HFF-Myc (cell line): ENCODE measurements at regions not wholly inside any gene's neighbourhood (a gene's known extent, or its start where the extent isn't known, plus 50 kb on each side); places are given as distances from the start of the nearest gene placed in this dataset.

Experiments
- DNase-seq: peaks from one replicate; pipeline ENCODE4 v3.0.0-alpha.2; 2011; ENCODE audit warnings: low read depth; ENCODE audit errors: extremely low read depth
- H3K4me3 ChIP-seq: replicated peaks from 2 replicates; pipeline ENCODE4 v1.5.1; 2011; ENCODE audit warnings: low read depth, mild to moderate bottlenecking, control low read depth, low read length
- TF ChIP-seq, protein P1 (sequence below): IDR thresholded peaks from 2 replicates; pipeline ENCODE4 v1.5.1; 2012; ENCODE audit warnings: mild to moderate bottlenecking, low read depth, low read length, control low read depth; ENCODE audit errors: missing control alignments

GRCh38 chr12:68508576-68508975, 102.1 kb upstream of the RAP1B start:
- TF ChIP-seq, protein P1, sequence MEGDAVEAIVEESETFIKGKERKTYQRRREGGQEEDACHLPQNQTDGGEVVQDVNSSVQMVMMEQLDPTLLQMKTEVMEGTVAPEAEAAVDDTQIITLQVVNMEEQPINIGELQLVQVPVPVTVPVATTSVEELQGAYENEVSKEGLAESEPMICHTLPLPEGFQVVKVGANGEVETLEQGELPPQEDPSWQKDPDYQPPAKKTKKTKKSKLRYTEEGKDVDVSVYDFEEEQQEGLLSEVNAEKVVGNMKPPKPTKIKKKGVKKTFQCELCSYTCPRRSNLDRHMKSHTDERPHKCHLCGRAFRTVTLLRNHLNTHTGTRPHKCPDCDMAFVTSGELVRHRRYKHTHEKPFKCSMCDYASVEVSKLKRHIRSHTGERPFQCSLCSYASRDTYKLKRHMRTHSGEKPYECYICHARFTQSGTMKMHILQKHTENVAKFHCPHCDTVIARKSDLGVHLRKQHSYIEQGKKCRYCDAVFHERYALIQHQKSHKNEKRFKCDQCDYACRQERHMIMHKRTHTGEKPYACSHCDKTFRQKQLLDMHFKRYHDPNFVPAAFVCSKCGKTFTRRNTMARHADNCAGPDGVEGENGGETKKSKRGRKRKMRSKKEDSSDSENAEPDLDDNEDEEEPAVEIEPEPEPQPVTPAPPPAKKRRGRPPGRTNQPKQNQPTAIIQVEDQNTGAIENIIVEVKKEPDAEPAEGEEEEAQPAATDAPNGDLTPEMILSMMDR, result no peak
- H3K4me3 ChIP-seq, result no peak overlapping the region
- DNase-seq, result no peak

DNA sequence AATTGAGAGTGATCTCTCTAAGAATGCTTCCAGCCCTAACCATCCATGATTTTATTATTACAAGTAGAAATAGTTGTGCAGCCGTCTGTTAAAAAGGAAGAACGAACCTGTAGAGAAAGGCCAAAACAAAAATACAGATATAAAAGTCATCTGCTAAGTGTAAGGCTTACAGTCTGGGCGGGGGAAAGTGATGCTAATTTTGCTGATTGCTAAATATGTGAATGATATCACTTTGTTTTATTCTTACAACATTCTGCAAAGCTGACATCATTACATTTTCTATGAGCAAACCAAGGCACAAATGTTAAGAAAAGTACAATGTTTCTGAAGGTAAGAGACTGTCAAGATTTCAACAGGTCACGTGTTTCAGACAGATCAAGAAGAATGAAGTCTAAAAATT, 101.5 kb upstream of the RAP1B start:
- TF ChIP-seq, protein P1, result no peak
- DNase-seq, result no peak
- H3K4me3 ChIP-seq, result no peak overlapping the region

DNA sequence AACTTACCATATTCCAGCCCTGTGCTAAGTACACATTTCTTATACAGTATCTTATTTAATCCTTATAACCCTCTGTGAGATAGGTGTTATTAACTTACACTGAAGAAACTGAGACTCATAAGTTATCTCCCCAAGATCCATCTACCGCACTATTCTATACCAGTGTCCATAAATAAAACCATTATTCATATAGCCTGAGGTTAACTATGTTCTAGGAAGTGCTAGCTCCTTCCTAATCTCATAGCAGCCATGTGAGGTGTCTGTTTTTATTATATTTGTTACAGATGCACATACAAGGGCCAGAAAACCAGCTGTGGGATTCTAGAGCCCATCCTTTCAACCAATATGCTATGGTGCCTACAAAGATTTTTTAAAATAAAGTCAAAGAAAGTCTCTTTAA, 100.3 kb upstream of the RAP1B start:
- H3K4me3 ChIP-seq, result no peak overlapping the region
- no peak for DNase-seq
- TF ChIP-seq, protein P1, result no peak

DNA sequence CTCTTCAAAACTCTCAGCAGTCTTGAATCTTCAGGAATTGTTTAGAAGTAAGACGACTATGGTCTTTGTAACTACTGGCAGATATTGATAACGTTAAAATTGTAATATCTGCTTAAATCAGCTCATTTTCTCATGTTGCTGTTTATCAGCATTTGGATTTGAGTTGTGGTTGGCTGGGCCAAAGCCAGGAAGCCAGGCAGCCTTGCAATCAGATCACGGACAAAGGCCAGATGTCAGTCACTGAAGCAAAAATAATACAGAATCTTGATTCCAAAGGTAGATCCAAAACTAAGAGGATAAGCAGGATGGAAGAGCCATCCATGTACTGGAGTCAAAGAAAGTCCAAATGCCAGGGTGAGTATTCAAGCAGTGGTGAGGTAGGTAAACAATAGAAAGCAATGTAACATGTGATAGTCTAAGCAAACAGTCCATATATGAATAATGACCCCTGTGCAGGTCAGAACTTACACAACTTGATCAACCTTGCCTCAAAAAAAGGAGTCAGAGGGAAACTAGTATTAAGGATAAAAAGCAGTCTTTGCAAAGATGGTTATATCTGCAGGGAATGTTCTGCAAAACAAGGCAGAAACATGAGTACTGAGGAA, 95.8 kb upstream of the RAP1B start:
- no peak overlapping the region for H3K4me3 ChIP-seq
- no peak for DNase-seq
- TF ChIP-seq, protein P1, result no peak

DNA sequence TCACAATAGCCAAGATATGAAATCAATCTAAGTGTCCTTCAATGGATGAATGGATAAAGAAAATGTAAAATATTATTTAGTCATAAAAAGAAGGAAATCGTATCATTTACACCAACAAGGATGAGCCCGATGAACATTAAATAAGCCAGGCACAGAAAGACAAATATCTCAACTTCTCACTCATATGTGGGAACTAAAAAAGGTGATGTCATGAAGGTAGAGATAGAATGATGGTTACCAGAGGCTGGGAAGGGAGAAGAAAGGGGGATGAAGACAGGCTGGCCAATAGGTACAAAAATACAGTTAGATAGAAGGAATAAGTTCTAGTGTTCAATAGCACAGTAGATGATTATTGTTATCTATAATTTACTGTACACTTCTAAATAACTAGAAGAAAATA, 94.9 kb upstream of the RAP1B start:
- TF ChIP-seq, protein P1, result no peak
- DNase-seq, result no peak
- no peak overlapping the region for H3K4me3 ChIP-seq

GRCh38 chr12:68521321-68521839, 89.3 kb upstream of the RAP1B start:
- TF ChIP-seq, protein P1, result no peak
- DNase-seq, result no peak
- 0 out of 2 replicates have a peak overlapping the region, but pooled peaks have one; percentile 2 for H3K4me3 ChIP-seq
